ENCODE measurements at regions not wholly inside any gene's neighbourhood (a gene's known extent, or its start where the extent isn't known, plus 50 kb on each side); places are given as distances from the start of the nearest gene placed in this dataset.

DNA sequence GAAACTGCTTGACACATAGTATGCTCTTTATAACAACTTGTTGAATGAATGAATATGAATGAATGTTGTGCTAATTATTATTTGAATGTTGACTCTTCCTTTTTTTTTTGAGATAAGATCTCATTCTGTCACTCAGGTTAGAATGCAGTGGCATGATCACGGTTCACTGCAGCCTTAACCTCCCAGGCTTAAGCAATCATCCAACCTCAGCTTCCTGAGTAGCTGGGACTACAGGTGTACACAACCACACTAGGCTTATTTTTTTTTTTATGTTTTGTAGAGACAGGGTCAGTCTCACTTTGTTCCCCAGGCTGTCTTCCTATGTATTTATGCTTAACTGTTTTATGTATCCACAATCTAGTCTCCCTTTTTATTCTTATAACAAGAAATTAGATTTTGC, 114.7 kb upstream of the WDFY3 start:
- TF ChIP-seq, protein P1, sequence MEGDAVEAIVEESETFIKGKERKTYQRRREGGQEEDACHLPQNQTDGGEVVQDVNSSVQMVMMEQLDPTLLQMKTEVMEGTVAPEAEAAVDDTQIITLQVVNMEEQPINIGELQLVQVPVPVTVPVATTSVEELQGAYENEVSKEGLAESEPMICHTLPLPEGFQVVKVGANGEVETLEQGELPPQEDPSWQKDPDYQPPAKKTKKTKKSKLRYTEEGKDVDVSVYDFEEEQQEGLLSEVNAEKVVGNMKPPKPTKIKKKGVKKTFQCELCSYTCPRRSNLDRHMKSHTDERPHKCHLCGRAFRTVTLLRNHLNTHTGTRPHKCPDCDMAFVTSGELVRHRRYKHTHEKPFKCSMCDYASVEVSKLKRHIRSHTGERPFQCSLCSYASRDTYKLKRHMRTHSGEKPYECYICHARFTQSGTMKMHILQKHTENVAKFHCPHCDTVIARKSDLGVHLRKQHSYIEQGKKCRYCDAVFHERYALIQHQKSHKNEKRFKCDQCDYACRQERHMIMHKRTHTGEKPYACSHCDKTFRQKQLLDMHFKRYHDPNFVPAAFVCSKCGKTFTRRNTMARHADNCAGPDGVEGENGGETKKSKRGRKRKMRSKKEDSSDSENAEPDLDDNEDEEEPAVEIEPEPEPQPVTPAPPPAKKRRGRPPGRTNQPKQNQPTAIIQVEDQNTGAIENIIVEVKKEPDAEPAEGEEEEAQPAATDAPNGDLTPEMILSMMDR (IDR thresholded peaks at IDR 0.05; ENCODE audit: low read depth, low read length, missing input control) = no peak
- TF ChIP-seq TAF1 (conservative IDR thresholded peaks at IDR 0.05) (no peak), FOXA2 (IDR thresholded peaks at IDR 0.05) (no peak), SP1 (IDR thresholded peaks at IDR 0.05) (no peak)
